ENCODE measurements at regions not wholly inside any gene's neighbourhood (a gene's known extent, or its start where the extent isn't known, plus 50 kb on each side); places are given as distances from the start of the nearest gene placed in this dataset.

- TF ChIP-seq, protein P1, sequence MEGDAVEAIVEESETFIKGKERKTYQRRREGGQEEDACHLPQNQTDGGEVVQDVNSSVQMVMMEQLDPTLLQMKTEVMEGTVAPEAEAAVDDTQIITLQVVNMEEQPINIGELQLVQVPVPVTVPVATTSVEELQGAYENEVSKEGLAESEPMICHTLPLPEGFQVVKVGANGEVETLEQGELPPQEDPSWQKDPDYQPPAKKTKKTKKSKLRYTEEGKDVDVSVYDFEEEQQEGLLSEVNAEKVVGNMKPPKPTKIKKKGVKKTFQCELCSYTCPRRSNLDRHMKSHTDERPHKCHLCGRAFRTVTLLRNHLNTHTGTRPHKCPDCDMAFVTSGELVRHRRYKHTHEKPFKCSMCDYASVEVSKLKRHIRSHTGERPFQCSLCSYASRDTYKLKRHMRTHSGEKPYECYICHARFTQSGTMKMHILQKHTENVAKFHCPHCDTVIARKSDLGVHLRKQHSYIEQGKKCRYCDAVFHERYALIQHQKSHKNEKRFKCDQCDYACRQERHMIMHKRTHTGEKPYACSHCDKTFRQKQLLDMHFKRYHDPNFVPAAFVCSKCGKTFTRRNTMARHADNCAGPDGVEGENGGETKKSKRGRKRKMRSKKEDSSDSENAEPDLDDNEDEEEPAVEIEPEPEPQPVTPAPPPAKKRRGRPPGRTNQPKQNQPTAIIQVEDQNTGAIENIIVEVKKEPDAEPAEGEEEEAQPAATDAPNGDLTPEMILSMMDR (IDR thresholded peaks at IDR 0.05; ENCODE audit: low read depth, low read length) = no peak
- TF ChIP-seq MYC (IDR thresholded peaks at IDR 0.05; ENCODE audit: low read depth, low read length) = no peak
- TF ChIP-seq POLR2A (IDR thresholded peaks at IDR 0.05; ENCODE audit: extremely low read depth, insufficient read length) = no peak
- TF ChIP-seq MAX (IDR thresholded peaks at IDR 0.05; ENCODE audit: low read depth, low read length) = no peak
Measured at GRCh38 chr14:48568688-48569087, 893.3 kb upstream of the MDGA2 start.
